ENCODE measurements at regions not wholly inside any gene's neighbourhood (a gene's known extent, or its start where the extent isn't known, plus 50 kb on each side); places are given as distances from the start of the nearest gene placed in this dataset.

DNA sequence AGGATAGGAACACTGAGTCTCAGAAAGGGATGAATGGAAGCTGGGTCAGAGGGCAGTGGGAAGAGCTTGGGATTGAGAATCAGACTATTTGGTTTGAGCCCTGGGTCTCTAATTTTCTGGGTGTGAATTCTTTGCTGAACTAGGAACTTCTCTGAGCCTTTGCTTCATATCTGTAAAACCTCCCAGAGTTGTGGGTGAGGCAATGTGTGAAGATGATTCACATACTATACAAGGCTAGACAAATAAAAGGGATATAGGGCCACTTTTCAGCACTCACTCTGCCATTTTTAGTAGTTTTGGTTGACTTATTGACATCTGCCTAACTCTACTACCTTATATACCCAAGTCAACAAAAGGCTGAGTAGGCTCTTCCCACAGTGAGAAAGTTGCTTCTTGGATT lies 77.7 kb upstream of the JUN start:
- in situ Hi-C loops (cut with HindIII; ENCODE audit: low sequenced_read_pairs): no loop called here

DNA sequence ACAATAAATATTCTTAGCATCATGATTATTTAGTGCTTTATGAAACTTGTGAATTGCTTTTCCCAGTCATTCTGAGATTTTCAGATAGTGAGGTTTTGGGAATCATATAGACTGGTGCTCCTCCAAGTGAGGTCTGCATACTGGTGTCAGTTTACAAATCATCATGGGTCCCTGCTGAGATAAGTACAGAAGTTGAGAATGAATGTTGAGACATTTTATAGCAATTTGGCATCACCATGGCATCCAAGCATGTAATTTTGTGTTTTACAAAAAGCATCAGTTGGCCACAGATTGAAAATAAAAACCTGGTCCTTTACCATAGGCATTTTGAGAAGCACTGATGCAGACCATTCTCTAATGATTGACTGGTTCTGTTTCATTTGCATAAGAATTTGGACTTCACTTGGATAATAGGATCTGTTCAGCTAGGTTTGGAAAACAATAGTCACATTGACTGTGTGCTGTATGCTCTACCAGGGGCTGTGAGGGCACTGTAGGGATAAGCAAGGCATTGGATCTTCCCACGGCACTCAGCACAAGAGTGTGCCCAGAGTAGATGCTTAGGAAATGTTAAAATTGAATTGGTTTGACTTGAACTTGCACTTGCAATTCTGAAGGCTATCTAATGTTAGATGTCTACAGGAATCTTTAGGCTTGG lies 79.0 kb upstream of the JUN start:
- in situ Hi-C loops (cut with HindIII; ENCODE audit: low sequenced_read_pairs): no loop called here

DNA sequence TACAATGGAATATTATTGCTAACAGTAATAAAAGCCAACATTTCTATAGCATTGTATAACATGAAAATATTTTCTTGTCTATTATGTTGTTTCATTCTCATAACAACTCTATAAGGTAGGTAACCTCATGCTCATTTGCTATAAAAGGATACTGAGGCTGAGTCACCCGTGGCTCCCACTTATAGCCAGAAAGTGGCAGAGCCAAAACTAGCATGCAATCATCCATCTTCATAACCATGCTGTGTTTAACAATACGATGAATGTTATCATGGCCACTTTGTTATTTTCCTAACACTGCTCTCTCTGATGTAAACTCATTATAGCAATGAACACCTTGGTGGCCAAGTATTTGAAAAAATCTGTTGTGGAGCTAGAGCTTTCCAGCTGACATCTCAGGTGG lies 80.8 kb upstream of the JUN start:
- in situ Hi-C loops (cut with HindIII; ENCODE audit: low sequenced_read_pairs): no loop called here

DNA sequence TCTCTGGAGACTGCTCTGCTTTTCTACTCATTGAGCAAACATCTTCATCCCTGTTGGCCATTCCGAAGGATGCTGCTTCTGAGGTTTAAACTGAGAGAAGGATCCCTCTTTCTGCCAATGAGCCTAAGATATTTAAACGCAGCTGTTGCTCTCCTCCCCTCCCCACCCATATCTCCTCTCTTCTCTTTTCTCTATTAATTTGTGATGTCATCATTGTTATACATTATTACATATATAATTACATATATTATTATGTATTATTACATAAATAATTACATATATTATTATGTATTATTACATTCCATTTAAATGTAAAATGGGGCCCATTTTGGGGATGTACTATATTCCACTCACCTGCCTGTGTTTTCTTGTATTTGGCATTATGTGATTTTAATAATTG lies 82.7 kb upstream of the JUN start:
- in situ Hi-C loops (cut with HindIII; ENCODE audit: low sequenced_read_pairs): no loop called here

DNA sequence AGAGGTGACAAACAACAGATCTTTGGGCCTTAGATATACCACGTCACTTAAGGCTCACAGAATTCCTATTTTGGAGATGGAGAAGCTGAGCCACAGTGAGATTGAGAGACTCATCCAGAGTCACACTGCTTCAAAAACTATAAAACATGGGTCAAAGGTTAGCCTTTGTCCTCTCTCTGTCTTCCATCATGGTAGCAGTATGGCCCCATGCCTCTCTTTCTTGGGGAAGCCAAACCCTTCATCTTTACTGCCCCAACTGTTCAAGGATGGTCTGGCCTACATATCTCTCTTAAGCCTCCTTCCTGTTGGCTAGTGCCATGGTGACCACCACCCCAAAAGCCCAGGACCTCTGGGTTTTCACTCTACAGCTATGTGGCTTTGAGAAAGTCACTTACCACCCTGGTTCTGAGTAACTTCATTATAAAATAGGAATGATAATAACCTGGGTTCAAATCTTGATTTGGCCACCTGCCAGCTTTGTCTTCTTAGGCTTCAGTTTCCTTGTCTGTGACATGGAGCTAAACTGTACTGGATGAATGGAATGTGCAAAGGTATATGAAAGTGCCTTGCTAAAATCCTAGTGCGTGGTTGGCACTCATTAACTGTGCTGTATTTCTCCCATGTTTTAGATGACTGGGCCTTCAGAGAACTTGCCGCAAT lies 85.9 kb upstream of the JUN start:
- in situ Hi-C loops (cut with HindIII; ENCODE audit: low sequenced_read_pairs): no loop called here

DNA sequence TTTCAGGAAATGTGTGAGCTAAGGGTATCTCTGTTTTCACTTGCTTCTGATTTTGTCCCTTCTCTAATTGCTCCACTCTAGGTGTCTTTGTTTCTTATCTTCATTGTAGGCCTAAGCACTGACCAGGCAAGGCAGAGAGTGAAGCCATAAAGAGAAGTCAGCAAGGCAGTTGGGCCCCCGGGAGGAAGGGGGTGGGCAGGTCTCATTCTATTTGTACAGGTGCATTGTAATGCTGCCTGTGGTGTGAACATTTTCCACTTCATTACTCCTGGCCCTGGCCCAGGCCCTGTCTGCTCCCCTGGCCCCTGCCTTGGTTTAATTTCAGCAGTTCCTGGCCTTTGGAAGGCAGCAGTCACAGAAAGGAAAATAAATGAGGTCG lies 86.4 kb upstream of the JUN start:
- in situ Hi-C loops (cut with HindIII; ENCODE audit: low sequenced_read_pairs): no loop called here

DNA sequence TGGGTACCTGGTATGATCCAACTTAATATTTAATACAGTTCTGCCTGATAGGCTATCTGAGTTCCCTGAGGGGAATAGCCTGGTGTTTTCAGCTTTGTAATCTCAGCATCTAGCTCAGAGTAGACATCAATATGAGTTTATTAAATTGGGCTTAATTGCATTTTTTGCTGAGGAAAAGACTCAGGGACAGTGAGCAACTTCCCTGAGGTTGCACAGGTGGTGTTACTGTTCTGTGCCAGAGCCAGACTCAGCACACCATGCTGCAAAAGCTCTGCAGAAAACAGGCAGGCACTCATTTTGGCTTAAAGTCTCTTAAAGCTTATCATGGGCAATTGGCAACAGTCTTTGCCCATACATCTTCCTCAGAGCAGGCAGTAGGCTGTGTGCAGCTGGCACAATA lies 90.5 kb upstream of the JUN start:
- in situ Hi-C loops (cut with HindIII; ENCODE audit: low sequenced_read_pairs): no loop called here

DNA sequence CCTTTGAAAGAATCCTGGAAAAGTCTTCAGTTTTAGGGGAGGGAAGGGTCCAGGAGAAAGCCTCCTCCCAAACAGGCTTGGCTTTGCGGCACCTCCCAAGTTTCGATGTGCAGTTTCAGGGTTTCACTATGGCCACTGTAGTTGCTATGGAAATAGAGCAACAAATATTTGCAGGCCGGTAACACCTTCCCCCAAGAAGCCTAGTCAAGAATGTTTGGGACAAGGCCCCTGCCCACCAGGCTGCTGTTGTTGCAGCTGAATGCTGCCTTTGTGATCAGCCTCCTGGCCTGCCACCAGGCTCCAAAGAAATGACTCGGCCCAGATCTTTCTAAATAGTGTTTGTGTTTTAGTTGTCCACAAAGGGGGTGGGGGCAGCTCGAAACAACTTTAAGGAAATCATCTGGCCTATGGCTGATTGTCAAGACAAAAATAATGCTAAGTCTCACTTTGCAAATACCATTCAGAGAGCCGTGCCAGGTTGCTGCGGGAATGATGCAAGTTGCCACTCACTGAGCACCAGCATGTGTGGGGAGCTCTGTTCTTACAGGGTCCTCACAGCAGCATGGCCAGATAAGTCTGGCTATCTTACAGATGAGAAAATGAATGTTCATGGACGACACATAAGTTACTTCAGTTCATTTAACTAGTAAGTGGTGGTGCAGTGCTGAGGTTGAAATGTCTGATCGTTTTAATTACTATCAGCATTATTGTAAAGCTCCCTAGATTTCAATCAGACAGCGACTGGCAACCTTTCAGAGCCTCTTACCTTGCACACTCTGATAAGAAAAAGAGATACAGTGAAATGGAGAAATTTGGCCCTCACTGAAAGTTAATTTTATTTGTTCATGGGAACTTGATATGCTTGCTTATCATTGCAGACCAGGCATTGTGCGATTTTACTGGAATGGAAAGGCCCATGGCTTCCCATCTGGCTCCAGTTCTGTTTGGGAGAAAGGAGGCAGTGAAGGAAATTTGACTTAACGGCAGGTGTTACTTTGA lies 91.2 kb upstream of the JUN start:
- in situ Hi-C loops (cut with HindIII; ENCODE audit: low sequenced_read_pairs): no loop called here

DNA sequence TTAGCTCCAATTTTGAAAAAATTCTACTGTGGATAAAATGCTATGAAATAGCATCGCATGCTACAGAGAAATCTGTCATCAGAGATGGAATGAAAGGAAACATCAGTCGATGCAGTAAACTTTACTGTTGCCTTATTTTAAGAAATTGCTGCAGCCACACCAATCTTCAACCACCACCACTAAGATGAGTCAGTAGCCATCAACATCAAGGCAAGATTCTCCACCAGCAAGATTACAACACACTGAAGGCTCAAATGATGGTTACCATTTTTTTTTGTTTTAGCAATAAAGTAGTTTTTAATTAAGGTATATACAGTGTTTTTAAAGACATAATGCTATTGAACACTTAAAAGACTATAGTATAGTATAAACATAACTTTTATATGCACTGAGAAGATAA lies 95.6 kb upstream of the JUN start:
- in situ Hi-C loops (cut with HindIII; ENCODE audit: low sequenced_read_pairs): no loop called here

DNA sequence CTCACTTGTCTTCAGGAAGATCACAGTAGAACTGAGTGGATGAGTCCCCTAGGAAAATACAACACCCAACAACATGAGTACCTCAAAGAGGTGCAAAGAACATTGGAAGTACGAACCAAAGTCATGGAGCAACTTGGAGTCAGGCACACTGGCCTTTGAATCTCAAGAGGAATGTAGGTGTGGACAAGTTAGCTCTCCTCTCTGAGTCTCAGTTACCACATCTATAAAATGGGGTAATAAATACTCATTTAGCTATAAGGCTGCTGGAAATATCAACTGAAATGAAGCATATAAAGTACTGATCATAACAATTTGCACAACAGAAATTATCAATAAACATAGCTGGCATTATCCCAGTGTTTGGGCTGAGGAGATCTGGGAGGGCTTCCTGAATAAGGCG lies 96.7 kb upstream of the JUN start:
- in situ Hi-C loops (cut with HindIII; ENCODE audit: low sequenced_read_pairs): no loop called here

DNA sequence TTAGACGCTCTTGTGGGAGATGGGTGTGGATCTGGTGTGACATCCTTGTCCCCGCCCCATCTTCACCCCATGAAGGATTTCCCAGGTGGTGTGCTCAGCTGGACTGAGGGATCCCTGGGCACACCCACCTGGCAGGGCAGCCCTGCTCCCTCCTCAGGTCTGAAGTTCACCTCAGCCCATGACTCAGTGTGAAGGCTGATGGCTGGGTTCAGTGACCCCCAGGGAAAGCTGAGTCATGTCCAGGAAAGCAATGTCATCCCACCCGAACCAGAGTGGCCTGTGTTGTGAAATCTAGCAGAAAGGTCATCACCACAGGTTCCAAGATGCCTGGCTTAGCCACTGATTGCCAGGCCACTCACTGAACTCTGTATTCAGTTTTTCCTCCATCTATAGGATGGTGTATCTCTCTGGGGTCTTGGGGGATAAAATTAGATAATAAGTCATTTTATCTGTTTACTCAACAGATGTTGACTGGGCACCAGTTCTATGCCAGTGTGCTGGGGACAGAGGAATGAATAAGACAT lies 97.7 kb upstream of the JUN start:
- in situ Hi-C loops (cut with HindIII; ENCODE audit: low sequenced_read_pairs): no loop called here

DNA sequence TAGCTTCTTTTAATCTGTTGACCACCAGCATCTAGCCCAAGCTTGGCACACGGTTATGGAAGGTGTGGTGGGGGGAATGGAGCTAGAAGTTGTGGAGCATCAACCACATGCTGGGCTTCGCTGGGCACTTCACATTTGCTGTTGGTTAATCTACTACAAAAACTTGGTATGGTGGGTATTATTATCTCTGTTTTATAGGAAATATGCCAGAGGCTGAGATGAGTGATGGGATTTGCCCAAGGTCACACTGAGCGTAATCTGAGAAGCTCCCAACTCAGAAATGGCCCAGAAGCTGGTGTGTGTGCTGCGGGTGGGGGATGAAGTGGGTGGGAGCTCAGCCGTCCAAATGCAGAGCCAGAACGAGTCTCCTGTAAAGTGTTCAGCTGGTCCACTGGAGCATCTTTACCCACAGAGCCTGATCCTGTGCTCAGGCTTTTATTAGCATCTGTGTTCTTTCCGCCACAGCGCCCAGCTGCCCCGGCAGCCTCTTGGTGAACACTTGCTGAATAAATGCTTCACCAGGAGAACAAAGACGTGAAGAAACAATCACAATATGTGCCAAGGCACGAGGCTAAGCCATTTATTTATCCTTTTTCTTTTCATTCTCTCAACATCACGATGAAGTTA lies 98.6 kb upstream of the JUN start:
- in situ Hi-C loops (cut with HindIII; ENCODE audit: low sequenced_read_pairs): no loop called here

DNA sequence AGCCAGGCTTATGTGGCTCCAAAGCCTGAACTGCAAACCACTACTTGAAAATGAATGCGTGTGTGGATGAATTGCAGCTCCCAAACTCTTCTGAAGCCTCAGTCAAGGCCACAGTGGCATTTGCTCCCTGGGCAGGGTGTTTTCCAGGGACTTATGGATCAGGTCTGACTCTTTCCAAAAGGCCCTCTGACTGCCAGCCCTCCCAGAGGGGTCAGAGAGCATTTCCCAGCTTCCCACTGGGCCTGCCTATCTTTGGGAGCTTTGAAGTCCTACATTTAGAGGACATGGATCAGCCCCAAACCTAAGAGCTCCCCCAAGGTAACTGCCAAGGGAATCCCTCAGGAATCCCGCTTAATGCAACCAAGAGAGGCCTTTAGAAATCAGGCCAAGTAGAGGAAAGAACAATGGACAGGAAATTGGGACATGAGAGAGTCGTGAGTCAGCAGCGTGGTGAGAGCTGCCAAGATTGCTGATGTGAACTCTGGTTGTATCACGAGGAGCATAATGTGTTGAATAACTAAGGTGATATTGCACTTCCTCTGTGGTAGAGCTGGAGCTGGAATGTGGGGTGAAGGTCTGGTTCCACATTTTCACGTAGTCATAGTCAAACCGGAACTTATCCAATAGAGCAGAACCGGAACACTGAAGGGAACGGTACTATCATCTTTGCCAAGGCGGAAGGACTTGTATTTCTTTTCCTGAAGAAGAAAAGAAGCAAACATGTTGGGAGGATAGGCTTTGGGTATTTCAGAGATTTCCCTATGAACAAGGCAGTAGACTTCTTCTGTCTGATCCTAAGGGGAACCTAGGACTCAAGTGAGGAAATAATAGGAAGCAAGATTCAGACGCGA lies 99.4 kb upstream of the JUN start:
- in situ Hi-C loops (cut with HindIII; ENCODE audit: low sequenced_read_pairs): no loop called here

DNA sequence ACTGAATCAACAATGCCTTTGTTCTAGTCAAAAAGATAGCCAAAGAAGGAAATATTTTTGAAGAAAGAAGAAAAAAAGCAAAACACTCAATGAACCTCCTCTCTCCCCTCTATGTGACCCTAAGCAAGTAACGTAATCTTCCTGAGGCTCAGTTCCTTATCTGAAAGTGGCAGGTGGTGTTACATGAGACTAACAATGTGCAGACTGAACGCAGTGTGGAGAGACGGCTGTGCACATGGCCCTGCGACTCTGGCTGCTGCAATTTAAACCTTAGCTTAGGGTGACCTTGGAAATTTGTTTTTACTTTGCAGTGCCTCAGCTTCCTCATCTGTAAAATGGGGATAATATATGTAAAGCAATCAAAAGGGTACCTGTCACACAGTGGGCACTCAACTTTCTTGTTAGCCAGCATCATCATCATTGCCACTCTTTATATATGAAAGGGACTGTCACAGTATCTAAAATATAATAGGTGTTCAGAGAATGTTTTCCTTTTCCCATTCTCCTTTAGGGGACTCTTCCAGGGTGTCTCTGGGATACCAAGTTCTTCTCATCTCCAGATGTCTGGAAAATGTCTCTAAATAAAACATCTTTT lies 100.1 kb upstream of the JUN start:
- in situ Hi-C loops (cut with HindIII; ENCODE audit: low sequenced_read_pairs): no loop called here

DNA sequence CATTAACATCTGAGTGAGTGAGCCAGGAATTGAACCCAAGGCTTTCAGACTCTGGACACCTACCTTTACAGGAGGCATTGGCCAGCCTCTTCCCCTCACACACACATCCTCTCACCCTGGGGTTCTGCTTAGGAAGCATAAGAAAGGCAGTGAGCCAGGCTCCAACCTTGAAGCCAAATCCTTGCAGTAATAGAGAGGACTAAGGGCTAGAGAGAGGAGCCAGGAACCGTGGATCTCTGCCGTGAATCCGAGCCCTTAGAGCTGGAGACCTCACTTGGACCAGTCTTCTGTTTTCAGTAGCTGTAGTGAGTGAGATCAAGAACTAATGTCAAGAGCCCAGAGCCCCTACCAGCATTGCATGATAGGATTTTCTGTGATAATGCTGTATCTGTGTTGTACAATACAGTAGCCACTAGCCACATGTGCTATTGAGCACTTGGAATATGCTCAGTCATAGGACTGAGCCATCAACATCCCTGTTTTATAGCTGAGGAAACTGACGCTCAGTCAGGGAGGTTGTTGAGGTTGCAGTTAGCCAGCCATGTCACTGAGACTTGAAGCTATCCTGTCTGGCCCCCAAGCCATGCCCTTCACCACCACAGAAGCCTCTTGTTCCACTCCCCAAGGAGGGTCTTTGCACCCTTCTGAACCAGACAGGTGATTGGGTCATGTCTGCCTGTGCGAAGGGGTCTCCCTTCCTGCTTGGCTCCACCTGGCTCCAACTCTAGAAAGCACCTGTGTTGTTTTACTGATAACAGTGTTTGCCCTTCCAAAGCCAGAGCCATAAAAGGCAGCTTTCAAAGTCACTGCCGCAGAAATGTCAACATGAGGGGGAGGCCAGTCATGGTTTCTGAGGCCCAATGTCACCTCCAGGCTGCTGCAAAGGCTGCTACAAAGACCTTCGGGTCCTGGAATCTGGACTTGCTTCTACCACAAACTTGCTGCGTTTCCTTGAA lies 101.1 kb upstream of the JUN start:
- in situ Hi-C loops (cut with HindIII; ENCODE audit: low sequenced_read_pairs): no loop called here

DNA sequence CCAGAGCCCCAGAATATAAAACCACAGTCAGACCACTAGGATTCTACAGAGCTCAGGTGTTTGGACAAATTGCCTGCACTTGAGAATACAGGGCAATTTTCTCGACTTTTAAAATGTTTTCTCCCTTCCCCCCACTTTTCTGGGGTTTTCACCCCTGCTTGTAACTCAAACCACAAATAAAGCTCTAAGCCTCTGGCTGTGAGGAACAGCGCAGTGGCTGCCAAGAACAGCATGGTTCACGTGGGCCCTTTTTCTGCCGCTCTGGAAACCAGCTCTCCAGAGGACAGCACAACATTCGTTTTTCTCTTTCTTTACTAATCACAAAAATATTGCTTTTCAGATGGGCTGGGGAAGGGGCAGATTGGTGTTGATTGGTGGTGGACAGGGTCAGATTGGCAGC lies 102.2 kb upstream of the JUN start:
- in situ Hi-C loops (cut with HindIII; ENCODE audit: low sequenced_read_pairs): no loop called here

DNA sequence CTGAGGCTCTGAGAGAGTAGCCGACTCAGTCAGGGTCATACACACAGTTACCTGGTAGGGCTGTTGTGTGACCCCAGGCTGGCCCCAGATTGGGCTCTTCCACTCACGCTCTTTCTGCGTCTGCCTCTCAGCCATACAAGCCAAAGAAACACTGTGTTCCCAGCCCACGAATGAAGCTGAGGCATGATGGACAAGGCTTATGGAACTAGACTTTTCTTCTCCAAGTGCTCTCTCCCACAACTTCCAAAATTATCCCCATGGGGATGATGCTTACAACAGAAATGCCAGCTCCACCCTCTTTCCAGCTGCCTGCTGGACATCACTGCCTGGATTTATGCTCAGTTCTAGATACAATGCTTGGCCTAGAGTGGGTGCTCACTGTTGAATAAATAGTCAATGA lies 102.8 kb upstream of the JUN start:
- in situ Hi-C loops (cut with HindIII; ENCODE audit: low sequenced_read_pairs): no loop called here

DNA sequence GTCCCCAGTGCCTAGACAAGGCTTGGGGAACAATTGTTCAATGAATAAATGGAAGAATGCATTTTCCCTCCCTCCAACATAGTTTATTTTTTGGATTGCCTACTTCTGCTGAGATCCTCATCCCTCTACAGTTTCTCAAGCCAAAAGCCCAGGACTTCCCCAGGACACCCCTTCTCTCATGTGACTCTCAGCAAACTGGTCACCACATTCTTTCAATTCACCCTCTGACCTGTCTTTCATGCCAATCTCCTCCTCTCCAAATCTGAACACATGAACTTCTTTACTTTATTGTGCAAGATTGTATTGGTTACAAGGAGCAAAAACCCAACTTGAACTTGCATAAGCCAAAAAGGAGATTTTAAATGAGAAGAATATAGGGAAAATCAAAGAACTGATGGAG lies 103.2 kb upstream of the JUN start:
- in situ Hi-C loops (cut with HindIII; ENCODE audit: low sequenced_read_pairs): no loop called here

DNA sequence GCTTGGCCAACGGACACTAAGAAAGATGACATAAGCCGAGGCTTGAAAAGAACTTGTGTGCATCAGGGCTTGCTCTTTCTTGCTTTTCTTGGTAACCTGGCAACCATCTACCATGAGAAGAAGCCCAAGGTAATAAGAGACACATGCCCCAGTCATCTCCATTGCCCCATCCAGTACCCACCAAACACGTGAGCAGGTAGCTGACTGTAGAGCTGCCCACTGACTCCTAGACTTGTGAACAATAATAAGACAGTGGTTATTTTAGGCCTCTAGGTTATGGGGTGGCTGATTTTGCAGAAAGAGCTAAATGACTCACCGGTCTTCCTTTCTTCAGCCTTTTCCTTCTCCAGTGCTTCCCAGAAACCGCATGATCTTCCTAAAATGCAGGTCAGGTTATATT lies 105.0 kb upstream of the JUN start:
- in situ Hi-C loops (cut with HindIII; ENCODE audit: low sequenced_read_pairs): no loop called here

Data from DLD1 (cell line).